ENCODE measurements at regions not wholly inside any gene's neighbourhood (a gene's known extent, or its start where the extent isn't known, plus 50 kb on each side); places are given as distances from the start of the nearest gene placed in this dataset.

GRCh38 chr2:10499911-10500521 lies 51.9 kb upstream of the ODC1 start:
- no peak overlapping the region for H3K4me3 ChIP-seq
- 89% methylated on average over 16 of the region's 16 CpGs for WGBS (ENCODE audit: low lambda C conversion rate, missing lambda C conversion rate)
- no peaks in the 10 kb centered on the region for H3K27me3 ChIP-seq
- H3K4me2 ChIP-seq: no peak overlapping the region
- no peak overlapping the region for H3K27ac ChIP-seq
- H3K36me3 ChIP-seq (replicated peaks; ENCODE audit: insufficient read depth, low read depth): no peaks in the 10 kb centered on the region
- no peak for DNase-seq (ENCODE audit: low spot score)
- no peaks in the 10 kb centered on the region for H4K20me1 ChIP-seq (ENCODE audit: insufficient read depth, poor library complexity, severe bottlenecking)
- TF ChIP-seq EZH2 (IDR thresholded peaks at IDR 0.05; ENCODE audit: borderline replicate concordance): no peak
- TF ChIP-seq CTCF (IDR thresholded peaks at IDR 0.05; ENCODE audit: poor library complexity): no peak
- TF ChIP-seq EZH2phosphoT487 (IDR thresholded peaks at IDR 0.05; ENCODE audit: low read depth, severe bottlenecking, unreplicated experiment): no peak
- no peaks in the 10 kb centered on the region for H3K9me2 ChIP-seq (replicated peaks; ENCODE audit: insufficient read depth)
- H3K9me3 ChIP-seq (ENCODE audit: low read depth): no peaks in the 10 kb centered on the region
- no peak overlapping the region for H2AFZ ChIP-seq
- H3K4me1 ChIP-seq (ENCODE audit: insufficient read depth): no peaks in the 10 kb centered on the region
- H3K79me2 ChIP-seq: no peaks in the 10 kb centered on the region

GRCh38 chr2:10499275-10499907 lies 51.3 kb upstream of the ODC1 start:
- no peaks in the 10 kb centered on the region for H3K9me3 ChIP-seq (ENCODE audit: low read depth)
- no peaks in the 10 kb centered on the region for H3K4me1 ChIP-seq (ENCODE audit: insufficient read depth)
- no peak for TF ChIP-seq EZH2 (IDR thresholded peaks at IDR 0.05; ENCODE audit: borderline replicate concordance)
- no peak for TF ChIP-seq CTCF (IDR thresholded peaks at IDR 0.05; ENCODE audit: poor library complexity)
- no peak for TF ChIP-seq EZH2phosphoT487 (IDR thresholded peaks at IDR 0.05; ENCODE audit: low read depth, severe bottlenecking, unreplicated experiment)
- WGBS (ENCODE audit: low lambda C conversion rate, missing lambda C conversion rate): 89% methylated on average over 14 of the region's 14 CpGs
- H3K4me3 ChIP-seq: no peak overlapping the region
- H3K4me2 ChIP-seq: no peak overlapping the region
- H3K79me2 ChIP-seq: no peaks in the 10 kb centered on the region
- no peaks in the 10 kb centered on the region for H3K9me2 ChIP-seq (replicated peaks; ENCODE audit: insufficient read depth)
- H2AFZ ChIP-seq: no peak overlapping the region
- DNase-seq (ENCODE audit: low spot score): no peak
- no peaks in the 10 kb centered on the region for H3K36me3 ChIP-seq (replicated peaks; ENCODE audit: insufficient read depth, low read depth)
- no peaks in the 10 kb centered on the region for H3K27me3 ChIP-seq
- no peaks in the 10 kb centered on the region for H4K20me1 ChIP-seq (ENCODE audit: insufficient read depth, poor library complexity, severe bottlenecking)
- H3K27ac ChIP-seq: no peak overlapping the region

GRCh38 chr2:10498525-10499274 lies 50.6 kb upstream of the ODC1 start:
- no peak for DNase-seq (ENCODE audit: low spot score)
- Histone ChIP-seq H3K36me3 (replicated peaks; ENCODE audit: insufficient read depth, low read depth) (no peaks in the 10 kb centered on the region), H3K27ac (no peak overlapping the region), H4K20me1 (ENCODE audit: insufficient read depth, poor library complexity, severe bottlenecking) (no peaks in the 10 kb centered on the region), H3K4me2 (no peak overlapping the region), H3K4me3 (no peak overlapping the region), H3K27me3 (no peaks in the 10 kb centered on the region), H3K79me2 (no peaks in the 10 kb centered on the region), H3K9me3 (ENCODE audit: low read depth) (no peaks in the 10 kb centered on the region), H2AFZ (no peak overlapping the region), H3K9me2 (replicated peaks; ENCODE audit: insufficient read depth) (no peaks in the 10 kb centered on the region), H3K4me1 (ENCODE audit: insufficient read depth) (no peaks in the 10 kb centered on the region)
- 96% methylated on average over 11 of the region's 11 CpGs for WGBS (ENCODE audit: low lambda C conversion rate, missing lambda C conversion rate)
- TF ChIP-seq EZH2phosphoT487 (IDR thresholded peaks at IDR 0.05; ENCODE audit: low read depth, severe bottlenecking, unreplicated experiment): no peak
- TF ChIP-seq CTCF (IDR thresholded peaks at IDR 0.05; ENCODE audit: poor library complexity): no peak
- no peak for TF ChIP-seq EZH2 (IDR thresholded peaks at IDR 0.05; ENCODE audit: borderline replicate concordance)

All from hepatocyte (in vitro differentiated cells).